ENCODE measurements at regions not wholly inside any gene's neighbourhood (a gene's known extent, or its start where the extent isn't known, plus 50 kb on each side); places are given as distances from the start of the nearest gene placed in this dataset.

DNA sequence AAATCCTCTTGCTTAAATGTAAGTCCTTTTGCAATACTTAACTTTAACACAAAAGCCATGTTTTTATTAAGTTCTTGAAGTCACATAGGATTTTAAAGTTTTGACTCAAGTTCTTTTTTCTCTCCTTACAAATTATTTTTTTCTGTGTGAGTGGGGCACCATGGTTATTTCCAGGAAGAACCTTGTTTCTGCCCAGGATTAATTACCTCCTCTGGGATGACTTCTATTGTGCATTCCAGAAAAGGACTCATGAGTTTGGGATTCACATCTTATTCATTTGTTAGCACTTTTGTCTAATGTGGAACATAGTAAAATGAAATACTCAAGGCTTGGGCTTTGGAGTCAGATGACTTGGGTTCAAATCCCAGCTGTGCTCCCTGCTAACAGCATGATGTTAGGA lies 421.4 kb upstream of the WWC1 start:
- TF ChIP-seq CTCF (IDR thresholded peaks at IDR 0.05) = no peak

DNA sequence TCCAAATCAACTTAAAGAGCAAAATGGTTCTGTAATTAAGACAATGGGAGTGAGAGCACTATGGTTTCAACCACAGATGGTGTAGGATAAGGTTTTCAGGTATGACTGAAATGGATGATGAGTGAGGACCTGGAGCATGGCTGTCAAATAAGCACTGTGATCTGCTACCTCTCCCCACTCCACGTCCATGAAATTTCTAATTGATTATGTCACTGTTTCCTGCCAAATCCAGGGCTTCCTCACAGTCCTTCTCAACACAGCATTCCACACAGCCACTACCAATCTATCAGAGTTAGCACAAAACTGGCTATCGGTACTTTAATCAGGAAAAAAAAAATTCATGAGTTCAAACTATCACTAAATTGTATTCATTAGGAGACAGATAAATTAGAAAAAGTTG lies 420.4 kb upstream of the WWC1 start:
- TF ChIP-seq CTCF (IDR thresholded peaks at IDR 0.05) = no peak

DNA sequence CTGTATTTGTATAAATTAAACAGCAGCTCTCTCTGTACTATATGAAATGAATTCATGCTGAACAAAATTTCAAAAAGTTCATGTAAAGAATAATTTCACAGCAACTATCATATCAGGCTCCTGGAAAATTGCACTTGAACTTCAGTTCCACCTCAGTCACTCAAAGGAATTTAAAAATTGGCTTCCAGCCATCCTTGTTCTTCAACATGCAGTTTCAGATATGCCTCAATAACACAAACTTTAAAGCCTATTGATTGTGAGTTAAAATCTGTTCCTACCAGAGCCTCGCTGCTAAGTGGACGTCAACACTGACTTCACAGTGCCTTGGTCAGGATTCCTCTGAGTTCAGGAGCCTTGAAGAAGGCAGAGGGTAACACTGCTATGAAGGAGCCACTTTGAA lies 418.7 kb upstream of the WWC1 start:
- TF ChIP-seq CTCF (IDR thresholded peaks at IDR 0.05) = no peak

DNA sequence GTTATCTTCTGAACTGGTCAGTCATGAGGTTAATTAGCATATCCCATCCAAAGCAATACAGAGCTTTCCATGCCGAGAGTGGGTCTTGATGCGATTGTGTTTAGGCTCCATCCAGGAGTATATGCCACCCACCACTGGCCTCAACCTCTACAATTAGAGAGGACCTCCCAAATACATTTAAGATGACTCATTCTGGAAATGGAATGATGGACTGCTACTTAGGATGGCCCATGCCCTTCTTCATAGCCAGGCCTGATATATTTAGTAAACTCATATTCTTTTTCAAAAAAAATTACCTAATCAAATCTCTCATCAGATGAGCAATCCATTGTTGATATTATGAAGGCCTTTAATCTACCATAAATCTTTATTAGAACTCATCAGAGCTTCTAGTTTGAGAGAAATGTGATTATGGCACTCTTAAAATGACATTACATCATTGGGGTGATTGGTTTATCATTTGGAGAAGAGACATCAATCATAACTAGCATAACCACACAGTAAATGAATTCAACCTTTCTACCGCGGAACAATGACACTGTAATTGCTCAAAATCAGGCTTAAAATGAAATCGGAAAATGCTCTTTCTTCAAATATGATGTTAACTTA lies 414.2 kb upstream of the WWC1 start:
- TF ChIP-seq CTCF (IDR thresholded peaks at IDR 0.05) = no peak

DNA sequence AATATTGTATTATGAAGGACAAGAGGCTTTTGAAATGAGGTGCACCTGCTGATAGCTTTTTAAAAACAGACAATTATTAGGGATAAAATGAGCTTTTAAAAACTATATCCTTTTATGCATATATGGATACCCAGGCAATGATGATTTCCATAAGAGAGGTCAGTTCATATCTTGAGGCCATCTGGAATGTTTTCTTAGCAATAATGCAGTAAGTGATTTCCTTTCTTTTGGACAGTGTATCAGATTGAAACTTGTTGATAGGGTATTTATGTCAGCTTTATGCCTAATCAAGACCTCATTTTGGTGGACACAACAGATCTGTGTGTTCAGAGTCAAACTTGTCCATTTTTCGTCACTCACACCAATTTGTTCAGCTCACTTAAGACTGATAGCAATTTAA lies 413.5 kb upstream of the WWC1 start:
- no peak for TF ChIP-seq CTCF (IDR thresholded peaks at IDR 0.05)

GRCh38 chr5:167880420-167880819 lies 411.0 kb upstream of the WWC1 start:
- TF ChIP-seq CTCF (IDR thresholded peaks at IDR 0.05) = no peak

GRCh38 chr5:167881041-167881440 lies 410.4 kb upstream of the WWC1 start:
- TF ChIP-seq CTCF (IDR thresholded peaks at IDR 0.05) = no peak

GRCh38 chr5:167886196-167886595 lies 405.2 kb upstream of the WWC1 start:
- TF ChIP-seq CTCF (IDR thresholded peaks at IDR 0.05) = no peak

Data from LNCAP (cell line).